NCI-H1436 (cell line): ENCODE measurements at regions not wholly inside any gene's neighbourhood (a gene's known extent, or its start where the extent isn't known, plus 50 kb on each side); places are given as distances from the start of the nearest gene placed in this dataset.

Source experiments
- DNase-seq: peaks from one replicate; lab custom pipeline; 2025; lab: John Stamatoyannopoulos, UW

DNA sequence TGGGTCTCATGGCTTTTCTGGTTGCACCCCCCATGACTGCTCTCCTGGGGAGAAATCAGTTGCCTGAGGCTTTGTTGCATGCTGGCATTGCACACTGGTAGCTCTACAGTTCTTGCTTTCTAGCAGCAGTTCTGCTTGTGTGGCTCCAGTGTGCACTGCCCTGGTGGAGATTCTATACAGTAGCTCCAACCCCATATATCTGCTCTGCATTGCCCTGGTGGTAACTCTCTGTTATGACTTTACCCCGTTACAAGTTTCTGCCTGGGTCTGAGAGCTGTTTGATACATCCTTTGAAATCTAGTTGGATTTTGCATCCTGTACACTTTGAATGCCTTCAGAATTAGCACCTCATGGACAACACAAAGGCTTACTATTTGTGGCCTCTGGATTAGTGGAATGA, 241.4 kb upstream of the EPHA5 start:
- DNase-seq, result no peak

DNA sequence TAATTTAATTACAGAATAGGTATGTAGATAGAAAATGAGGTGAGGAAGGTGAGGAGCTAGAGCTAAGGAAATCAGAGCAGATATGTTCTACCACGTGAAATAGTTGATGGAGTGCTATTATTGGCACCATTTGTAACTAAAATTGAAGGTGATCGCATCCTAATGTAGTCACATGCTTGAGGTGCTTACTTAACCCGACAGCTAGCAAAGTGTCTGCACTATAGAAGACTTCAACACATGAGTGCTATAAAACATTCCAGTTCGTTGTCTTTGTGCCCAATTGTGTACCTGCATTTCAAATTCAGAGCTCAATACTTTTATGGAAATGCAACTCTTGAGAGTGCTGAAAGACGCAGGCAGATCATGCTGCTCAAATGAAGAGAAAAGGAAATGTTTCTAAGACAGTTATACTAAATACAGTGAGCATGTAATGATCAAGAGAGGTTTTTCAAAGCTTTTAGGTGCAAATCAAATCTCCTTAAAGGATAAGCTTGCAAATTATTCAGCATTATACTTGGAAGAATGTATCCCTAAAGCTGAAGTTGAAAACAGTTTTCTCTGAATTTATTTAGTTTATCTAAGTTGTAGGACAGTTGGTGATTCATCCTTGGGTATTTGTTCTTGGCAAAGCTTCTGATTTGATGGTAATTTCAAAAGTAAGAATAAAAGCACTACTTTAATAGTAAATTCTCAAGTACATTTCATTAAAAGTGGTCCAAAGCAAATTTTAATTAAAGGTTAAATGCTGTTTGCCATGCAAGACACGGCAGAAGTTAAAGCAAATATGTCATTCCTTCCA, 223.9 kb upstream of the EPHA5 start:
- DNase-seq, result no peak

DNA sequence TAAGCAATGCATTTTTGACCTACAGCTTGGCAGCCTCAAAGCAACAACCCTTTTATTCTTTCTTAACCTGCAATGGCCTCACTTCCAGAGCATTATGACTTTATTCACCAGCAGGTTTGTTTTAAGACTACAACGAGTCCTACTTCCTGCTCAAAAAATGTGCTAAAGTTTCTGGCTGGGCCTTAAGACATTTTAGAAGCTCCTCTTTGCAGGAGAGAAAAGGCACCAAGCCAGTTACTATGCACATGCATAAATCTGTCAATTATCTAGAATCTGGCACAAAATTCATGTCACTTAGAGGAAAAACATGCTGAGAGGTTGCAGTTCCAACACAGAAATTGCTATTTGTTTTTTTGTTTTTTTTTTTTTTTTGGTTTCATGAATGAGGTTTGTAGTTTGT, 223.0 kb upstream of the EPHA5 start:
- DNase-seq, result no peak

DNA sequence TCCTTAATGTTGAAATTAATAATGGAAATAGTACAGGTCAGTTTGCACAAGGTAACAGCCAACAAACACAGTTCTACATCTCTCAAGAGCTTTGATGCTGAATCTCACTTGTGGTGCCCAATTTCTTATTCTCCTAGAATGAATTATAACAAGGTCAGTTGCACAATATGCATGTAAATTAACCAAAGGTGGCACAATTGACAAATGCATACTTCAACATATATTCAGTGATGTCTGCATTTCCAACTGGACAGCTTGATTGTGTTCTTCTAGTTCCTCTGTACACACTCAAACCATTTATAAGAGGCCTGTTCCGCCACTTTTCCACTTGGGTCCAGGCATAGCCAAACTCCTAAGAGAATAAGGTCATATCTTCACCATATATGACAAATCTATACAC, 210.3 kb upstream of the EPHA5 start:
- no peak for DNase-seq

DNA sequence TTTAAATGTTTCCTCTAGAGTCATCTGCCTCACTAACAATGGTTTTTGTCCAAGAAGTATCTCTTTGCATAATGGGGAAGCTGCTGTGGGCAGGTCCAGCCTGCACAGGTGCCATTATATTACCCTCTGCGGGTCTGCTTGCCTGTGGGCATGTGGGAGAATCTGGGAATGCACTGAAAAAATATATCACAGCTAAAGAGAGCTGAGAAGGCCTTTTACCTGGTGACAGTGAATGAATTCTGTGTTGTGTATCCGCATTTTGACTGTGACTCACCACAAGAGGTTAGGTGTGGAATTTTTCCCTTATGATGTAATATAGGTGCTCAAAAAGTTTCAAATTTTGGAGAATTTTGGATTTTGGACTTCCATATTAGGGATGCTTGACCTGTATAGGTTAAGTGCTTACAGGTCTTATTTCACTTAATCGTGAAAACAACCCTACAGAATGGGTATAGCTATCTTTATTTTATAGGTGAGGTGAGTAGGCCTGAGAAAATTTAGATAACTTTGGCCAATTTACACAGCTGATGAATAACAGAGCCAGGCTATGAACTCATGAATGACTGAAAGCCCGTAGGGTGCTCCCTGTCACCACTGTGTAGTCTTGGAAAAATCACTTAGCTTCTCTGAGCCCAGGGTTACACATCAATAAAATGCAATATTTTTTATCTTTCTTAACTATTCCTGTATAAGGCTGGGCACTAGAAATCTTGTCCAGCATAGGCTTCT, 198.0 kb upstream of the EPHA5 start:
- no peak for DNase-seq

DNA sequence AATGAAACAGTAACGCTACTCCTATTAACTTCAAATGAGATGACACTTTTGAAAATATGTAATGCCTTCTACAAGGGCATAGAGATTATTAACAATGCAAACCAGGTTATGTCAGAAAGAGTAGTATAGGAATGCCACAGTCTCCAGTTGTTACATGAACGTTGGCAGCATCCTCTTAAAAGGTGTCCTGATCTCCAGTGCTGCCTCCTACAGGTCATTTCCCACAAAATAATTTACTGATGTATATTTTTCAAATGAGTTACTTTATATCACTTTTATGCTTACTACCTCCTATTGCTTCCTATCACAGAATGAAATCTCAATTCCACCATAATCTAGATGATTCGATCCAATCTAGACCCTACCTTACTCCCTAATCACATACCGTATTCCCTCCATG, 195.2 kb upstream of the EPHA5 start:
- DNase-seq, result no peak

DNA sequence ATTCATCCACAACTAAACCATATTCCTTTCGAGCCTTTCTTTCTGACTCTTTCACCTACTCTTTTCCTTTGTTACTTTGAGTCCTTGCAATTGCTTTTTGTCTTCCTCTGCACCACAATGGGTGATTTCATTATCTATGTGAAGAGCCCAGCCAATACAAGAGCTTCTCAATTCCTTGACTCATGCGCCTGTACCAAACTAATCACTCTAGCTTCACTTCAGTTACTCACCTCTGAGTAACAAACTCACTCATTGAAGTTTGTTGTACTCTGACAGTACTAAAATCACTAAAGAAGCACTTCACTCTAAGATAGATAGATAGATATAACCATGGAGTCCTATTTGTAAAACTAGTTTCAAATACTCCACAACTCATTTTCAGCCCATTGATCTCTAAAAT, 191.7 kb upstream of the EPHA5 start:
- DNase-seq, result no peak

DNA sequence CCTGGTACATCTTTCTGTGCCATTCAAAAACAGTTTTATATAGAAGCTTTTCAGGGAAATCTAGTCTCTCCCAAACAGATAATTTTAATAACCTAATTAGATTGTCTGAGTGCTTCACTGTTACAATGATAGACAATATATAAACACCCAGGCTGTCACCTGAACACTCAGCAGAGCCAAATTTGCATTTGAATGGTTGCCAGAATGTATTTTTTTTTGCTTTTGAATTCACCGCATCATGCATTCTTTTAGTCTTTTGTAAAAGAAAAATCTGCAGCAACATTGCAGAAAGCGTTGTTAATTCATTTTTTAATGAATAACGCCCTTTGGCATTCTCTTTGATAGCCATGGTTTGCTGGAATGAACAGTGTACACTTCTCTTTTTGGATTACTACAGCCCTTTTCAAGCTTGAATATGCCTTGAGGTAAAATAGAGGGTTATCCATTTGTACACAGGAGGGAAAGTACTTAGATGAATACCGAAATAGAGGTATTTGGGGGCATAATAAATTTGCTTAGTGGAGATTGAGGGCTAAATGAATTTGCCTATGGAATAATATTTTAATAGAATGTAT, 175.0 kb upstream of the EPHA5 start:
- DNase-seq, result no peak

DNA sequence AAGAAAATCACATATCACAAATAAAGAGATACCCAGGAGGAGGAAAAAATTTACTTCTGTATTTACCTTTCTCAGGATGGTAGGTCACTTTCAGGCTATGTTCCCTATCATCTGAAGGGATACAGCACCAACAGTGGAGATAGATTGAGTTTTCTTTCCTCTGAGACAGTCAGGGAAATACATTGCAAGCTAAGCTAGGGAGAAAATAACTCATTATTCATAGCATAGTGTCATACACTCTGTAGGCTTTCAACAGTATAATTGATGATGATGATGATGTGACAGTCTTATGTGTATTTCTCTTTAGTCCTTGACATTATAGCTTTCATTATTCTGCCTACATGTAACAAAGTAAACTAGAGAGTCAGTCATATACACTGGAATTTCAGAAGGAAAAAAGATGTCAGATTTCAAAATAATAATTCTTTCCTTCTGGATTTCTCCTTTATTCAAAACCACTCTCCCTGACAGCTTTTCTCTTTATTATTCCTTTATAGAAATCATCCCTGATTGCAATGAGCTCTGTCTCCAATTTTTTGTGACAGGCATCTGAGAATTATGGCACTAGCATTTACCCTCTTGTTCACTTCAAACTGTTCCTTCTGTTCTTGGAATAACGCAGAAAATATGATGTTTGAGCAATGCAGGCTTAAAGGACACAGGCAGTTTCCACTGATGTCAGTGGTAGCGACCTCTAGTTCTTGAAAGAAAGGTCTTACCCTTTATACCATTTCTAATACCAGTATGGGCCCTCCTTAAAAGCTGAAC, 169.1 kb upstream of the EPHA5 start:
- no peak for DNase-seq

DNA sequence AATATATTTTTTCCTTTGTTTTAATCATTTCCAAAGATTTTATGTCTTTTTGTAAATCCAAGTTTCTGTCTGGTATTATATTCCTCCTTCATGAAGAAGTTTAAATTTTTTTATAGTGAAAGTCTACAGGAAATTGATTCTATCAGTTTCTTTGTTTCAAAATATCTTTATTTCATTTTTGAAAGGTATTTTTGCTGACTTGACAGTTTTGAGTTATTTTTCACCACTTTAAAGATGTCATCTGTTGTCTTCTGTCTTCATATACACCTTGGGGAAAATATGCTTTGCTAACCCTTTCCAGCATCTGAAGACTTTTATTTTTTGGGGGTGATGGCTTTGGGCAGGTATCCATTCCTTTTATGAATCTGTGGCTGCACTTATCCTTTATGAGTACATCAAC, 164.4 kb upstream of the EPHA5 start:
- DNase-seq, result no peak

DNA sequence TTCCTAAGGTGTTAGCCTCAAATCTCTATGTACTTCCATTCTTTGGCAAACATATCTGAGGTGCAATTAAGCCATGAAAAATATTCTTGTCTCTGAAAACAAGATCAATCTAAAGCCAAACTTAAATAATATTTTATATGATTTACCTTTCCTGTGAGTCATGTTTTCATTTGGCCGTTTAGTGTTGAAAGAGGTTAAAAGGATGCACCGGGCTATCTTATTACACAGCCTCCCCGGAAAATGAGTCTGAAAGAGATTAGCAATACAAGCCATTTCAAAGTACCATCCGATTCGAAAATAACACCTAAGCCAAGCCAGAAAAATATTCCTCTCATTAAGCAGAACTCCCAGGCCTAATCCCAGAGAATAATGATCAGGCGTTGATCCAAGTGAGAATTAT, 161.5 kb upstream of the EPHA5 start:
- no peak for DNase-seq

DNA sequence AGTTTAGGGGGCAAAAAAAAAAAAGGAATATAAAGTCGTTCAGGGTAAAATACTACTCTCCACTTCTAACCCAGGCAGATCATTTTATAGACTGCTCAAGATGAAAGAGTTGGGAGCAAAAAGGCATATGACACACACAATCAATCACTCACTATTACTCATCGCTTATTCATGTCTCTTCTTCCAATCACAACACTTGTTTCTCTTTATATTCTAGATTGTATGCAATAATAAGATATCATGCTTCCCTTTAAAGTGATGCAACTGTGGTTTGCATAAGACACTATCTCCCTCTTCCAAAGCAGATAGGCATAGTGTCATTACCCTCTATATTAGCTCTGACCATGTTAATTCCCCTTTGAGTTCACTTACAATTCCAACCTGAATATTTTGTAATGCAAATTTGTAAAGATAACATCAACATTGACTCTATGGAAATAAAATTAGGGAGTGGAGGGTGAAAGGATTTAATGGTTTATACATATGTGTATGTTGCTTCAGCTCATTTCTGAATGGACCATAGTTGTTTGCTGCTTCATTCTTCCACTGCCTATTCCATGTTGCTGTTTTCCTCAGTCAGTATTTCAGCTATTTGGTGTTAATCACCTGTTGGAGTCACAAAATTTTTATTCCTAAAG, 154.9 kb upstream of the EPHA5 start:
- no peak for DNase-seq

DNA sequence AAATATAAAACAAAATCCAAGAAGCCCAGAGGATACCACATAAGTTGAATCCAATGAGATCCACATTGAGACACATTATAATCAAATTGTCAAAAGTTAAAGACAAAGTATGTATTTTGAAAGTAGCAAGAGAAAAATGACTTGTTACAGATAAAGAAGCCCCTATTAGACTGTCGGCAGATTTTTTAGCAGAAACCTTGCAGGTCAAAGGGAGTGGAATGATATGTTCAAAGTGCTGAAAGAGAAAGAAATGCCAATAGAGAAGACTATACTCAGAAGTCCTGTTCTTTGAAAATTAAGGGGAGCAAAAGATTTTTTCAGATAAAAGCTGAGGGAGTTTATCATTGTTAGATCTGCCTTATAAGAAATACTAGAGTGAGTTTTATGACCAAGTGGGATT, 148.9 kb upstream of the EPHA5 start:
- DNase-seq, result no peak

DNA sequence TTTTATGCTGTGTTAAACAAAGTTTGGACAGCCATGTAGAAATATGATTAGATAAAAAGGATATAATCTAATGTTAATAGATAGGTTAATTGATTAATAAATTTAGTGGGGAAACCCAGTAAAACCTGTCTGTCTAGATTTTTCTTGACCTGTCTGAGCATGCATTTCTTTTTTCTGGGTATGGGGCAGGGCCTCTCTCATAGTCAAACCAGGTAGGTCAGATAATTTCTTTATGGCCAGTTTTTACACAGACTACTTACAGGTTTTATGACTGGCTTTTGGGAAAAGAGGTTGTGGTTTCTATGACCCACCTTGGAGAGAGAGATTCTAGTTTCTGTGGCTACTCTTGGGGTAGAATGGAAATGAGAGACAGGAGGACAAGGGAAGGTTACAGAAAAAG, 135.6 kb upstream of the EPHA5 start:
- DNase-seq, result no peak

DNA sequence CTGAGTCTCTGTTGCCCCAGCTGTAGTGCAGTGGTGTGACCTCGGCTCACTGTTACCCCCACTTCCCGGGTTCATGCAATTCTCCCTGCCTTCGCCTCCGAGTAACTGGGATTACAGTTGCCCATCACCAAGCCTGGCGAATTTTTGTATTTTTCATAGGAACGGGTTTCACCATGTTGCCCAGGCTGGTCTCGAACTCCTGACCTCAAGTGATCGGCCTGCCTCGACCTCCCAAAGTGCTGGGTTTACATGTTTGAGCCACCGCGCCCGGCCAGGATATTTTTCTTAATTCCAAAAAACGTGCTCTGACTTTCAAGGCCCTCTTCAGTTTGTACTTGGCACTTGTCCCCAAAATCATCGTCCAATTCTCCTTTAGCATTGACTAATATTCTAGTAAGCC, 129.2 kb upstream of the EPHA5 start:
- DNase-seq, result no peak

DNA sequence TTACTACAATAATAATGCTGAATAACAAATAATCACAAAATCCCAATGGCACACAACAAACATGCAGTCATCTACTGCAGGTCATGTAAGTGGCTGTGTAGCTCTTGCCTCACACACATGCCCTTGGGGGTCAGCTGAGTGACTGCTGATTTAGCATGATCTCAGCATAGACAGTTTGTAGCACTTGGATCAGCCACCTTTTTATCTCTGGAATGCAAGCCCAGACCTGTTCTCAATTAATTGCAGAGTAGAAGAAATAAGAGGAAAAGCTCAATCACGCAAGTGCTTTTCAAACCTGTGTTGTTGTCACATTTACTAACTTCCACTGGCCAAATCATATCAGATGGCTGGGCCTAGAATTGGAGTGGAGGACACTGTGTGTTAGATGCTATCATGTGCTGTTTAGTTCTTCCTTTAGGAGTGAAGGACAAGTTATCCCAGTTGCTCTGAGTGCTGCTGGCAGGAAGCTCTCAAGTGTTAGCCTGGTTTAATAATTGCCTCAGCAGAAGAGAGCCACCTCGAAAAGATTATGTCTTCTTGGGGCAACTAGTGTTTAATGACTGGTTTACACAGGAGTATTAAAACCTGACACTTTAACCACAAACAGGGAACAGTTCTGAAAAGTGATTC, 128.3 kb upstream of the EPHA5 start:
- no peak for DNase-seq

DNA sequence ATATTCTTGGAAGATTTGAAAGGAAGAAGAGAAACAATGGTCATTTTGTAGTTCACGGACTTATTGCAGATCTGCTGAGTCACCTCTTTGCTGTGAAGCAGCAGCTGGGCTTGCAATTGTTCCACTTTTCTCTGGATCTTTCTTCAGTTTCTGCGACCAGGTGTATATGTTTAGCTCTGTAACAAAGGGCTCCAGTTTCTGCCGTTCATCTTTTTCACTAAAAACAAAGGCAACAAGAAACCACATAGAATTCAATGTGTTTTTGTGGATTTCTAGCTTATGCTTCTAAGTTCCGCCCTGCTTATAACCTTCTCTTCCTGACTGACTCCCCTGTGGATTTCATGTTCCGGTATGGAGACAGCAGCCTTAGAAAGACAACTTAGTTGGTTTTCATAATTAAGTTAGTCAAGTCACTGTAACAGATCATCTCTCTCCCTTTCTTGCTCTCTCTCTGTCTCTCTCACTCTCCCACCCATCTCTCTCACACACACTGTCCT, 121.6 kb upstream of the EPHA5 start:
- DNase-seq, result no peak

DNA sequence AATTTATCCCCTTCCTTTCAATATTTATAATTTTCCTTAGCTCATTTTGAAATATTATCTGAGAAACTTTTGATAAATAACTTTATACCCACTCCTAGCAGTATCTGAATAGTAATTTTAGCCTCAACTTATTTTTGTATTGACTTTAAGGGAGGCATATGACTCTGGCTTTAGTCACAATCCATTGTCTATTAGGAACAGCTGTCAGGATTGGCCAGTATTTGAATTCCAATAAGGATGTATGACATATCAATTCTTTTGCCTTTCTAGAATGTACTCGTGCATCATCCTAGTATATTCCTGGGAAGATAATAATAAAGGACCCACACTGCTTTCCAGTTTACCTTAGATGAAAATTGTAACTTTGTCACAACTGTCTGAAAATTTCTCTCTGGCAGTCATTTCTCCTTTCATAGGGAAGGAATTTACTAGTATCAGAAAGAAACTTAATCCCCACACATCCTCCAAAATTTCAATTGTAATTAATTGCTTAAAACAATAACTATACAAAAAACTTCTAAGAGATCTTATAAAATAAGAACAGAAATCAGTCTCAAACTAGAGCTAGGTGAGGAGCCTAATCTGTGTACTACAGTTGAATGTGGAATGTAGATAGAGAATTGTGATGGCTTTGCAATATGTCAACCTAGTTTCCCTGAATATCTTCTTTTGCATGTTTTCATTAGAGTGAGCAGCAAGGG, 121.0 kb upstream of the EPHA5 start:
- DNase-seq, result no peak

DNA sequence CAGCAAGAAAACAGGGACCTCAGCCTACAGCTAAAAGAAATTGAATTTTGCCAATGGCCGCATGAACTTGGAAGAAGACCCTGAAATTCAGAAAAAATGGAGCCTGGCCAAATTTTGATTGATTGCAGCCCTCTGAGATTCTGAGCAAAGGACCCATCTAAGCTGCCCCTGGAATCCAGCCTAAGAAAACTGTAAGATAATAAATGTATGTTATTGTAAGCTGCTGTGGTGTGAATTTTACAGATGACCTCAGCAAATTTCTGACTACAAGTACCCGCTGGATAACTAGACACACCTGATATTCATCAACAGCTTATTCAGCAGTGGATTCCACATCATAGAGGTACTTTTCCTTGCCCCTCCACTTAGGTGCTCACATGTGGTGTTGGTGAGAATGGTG, 119.5 kb upstream of the EPHA5 start:
- no peak for DNase-seq

DNA sequence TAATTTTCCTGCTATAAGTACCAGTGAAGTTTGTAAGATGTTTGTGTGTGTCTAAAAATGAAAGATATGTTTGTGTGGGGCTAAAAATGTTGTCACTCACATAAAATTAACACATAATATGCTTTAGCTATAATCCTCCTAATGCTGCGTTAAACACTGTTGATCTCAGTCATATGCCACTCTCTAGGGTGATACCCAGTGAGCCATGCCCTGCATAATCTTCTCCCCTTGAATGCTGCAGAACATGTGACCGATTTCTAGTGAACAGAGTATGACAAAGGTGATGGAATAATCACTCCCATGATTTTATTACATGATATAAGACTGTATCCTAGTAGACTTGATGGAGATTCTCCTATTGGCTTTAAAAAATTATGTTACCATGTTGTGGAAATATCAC, 119.1 kb upstream of the EPHA5 start:
- DNase-seq, result no peak

DNA sequence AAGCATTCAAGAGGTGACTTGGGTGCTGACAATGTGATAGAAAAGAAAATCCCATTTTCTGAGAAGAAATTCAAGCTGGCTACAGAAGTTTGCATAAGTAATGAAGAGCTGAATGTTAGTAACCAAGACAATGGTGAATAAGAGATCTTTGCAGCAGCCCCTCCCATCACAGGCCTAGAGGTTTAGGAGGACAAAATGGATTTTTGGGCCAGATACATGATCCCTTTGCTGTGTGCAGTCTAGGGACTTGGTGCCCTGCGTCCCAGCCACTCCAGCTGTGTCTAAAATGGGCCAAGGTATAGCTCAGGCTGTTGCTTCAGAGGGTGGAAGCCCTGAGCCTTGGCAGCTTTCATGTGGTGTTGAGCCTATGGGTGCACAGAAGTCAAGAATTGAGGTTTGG, 107.0 kb upstream of the EPHA5 start:
- no peak for DNase-seq
